Endothelial cell (in vitro differentiated cells): ENCODE measurements at regions not wholly inside any gene's neighbourhood (a gene's known extent, or its start where the extent isn't known, plus 50 kb on each side); places are given as distances from the start of the nearest gene placed in this dataset.
"Not testable (repeated sequence)": the region's sequence is repeated elsewhere in the genome, so short reads cannot be mapped to it uniquely, and the experiment has no call there.

Experiments
- DNase-seq: peaks from one replicate; pipeline ENCODE4 v3.0.0; 2021; ENCODE audit warnings: low spot score
- H3K27ac Mint-ChIP-seq: one replicate; pipeline ENCODE4 v1.8.0; 2021; ENCODE audit warnings: mixed read lengths, inconsistent platforms; ENCODE audit not compliant: unreplicated experiment
- H3K27me3 Mint-ChIP-seq: one replicate; pipeline ENCODE4 v1.8.0; 2021; ENCODE audit warnings: mild to moderate bottlenecking, moderate library complexity, mixed read lengths, inconsistent platforms; ENCODE audit not compliant: unreplicated experiment
- H3K36me3 Mint-ChIP-seq: one replicate; pipeline ENCODE4 v1.8.0; 2021; ENCODE audit warnings: mild to moderate bottlenecking, low read depth, mixed read lengths, inconsistent platforms; ENCODE audit not compliant: unreplicated experiment
- H3K4me1 Mint-ChIP-seq: one replicate; pipeline ENCODE4 v1.8.0; 2021; ENCODE audit warnings: mild to moderate bottlenecking, mixed read lengths, inconsistent platforms; ENCODE audit not compliant: unreplicated experiment
- H3K4me3 Mint-ChIP-seq: one replicate; pipeline ENCODE4 v1.8.0; 2021; ENCODE audit warnings: mild to moderate bottlenecking, mixed read lengths, inconsistent platforms; ENCODE audit not compliant: unreplicated experiment
- H3K9me3 Mint-ChIP-seq: one replicate; pipeline ENCODE4 v1.8.0; 2021; ENCODE audit warnings: mixed read lengths, inconsistent platforms; ENCODE audit not compliant: unreplicated experiment
- TF ChIP-seq, protein P1 (sequence below): fragments of 200-600 bp; sonication (generic); IDR thresholded peaks from one replicate; pipeline ENCODE4 v1.5.0; 2021; ENCODE audit warnings: antibody characterized with exemption; ENCODE audit not compliant: unreplicated experiment

DNA sequence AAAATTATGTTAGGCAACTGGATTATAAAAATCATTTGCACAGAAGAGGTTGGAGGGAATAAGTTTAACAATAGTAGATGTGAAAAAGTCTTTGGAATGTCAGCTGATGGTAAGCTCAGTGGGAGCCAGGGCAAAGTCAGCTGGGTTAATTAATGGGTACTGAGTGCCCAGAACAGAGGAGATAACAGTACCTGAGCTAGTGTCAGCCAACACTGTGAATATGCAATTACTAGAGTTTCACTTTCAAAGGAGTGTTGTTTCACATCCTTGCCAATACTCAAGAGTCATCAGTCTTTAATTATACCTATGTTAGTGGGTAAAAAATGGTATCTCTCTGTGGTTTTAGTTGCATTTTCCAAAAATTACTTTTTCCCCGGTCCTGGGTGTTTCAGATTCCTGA, 135.1 kb downstream of the KIF4B start:
- Mint-ChIP-seq H3K9me3 (no peaks in the 10 kb centered on the region), H3K27ac (no peak overlapping the region), H3K36me3 (no peaks in the 10 kb centered on the region), H3K4me3 (no peak overlapping the region), H3K27me3 (no peaks in the 10 kb centered on the region), H3K4me1 (peaks cover 9% of the 10 kb centered on the region)
- TF ChIP-seq, protein P1, sequence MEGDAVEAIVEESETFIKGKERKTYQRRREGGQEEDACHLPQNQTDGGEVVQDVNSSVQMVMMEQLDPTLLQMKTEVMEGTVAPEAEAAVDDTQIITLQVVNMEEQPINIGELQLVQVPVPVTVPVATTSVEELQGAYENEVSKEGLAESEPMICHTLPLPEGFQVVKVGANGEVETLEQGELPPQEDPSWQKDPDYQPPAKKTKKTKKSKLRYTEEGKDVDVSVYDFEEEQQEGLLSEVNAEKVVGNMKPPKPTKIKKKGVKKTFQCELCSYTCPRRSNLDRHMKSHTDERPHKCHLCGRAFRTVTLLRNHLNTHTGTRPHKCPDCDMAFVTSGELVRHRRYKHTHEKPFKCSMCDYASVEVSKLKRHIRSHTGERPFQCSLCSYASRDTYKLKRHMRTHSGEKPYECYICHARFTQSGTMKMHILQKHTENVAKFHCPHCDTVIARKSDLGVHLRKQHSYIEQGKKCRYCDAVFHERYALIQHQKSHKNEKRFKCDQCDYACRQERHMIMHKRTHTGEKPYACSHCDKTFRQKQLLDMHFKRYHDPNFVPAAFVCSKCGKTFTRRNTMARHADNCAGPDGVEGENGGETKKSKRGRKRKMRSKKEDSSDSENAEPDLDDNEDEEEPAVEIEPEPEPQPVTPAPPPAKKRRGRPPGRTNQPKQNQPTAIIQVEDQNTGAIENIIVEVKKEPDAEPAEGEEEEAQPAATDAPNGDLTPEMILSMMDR = no peak
- no peak for DNase-seq

DNA sequence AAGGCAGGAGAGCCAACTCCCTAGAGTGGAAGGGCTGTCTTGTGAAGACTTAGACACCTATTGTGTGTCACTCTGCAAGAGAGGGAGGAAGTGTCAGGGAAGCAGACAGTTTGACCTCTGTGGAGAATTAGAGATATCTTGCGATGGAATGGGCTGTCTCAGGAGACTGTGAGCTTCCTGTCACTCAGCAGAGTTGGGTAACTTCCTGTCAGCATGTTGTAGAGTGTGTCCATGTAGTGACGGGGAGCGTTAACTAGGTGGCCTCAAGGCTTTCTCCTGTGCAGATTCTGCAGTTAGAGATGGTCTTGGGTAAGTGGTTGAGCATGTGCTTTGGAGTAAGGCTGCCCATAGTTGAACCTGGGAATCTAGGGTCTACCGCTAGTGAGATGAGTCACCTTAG, 136.5 kb downstream of the KIF4B start:
- H3K4me1 Mint-ChIP-seq = peaks cover 5% of the 10 kb centered on the region
- H3K36me3 Mint-ChIP-seq = no peaks in the 10 kb centered on the region
- no peak overlapping the region for H3K4me3 Mint-ChIP-seq
- no peaks in the 10 kb centered on the region for H3K9me3 Mint-ChIP-seq
- no peak for DNase-seq
- H3K27ac Mint-ChIP-seq = no peak overlapping the region
- TF ChIP-seq, protein P1 = no peak
- no peaks in the 10 kb centered on the region for H3K27me3 Mint-ChIP-seq

DNA sequence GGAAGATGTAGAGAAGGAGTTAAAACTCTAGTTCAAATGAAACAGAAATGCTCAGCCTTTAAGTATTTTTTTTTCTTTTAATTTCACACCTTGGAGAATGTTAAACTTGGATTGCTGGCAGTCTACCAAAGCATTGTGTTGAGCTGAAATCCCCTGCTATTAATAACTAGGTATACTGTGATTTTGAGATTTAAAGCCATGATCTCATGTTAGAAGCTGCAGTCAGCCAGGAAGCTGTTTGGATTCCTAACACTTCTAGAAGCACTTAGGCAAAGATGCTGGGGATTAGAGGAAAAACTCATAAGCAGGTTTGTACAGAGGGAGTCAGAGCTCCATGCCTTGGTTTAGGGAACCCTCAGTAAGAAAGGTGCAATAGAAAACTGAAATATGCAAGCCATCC, 141.4 kb downstream of the KIF4B start:
- Mint-ChIP-seq H3K27ac (no peak overlapping the region), H3K4me3 (no peak overlapping the region), H3K27me3 (no peaks in the 10 kb centered on the region), H3K9me3 (no peaks in the 10 kb centered on the region), H3K36me3 (no peaks in the 10 kb centered on the region), H3K4me1 (peaks cover 2% of the 10 kb centered on the region)
- DNase-seq = no peak
- TF ChIP-seq, protein P1 = no peak

DNA sequence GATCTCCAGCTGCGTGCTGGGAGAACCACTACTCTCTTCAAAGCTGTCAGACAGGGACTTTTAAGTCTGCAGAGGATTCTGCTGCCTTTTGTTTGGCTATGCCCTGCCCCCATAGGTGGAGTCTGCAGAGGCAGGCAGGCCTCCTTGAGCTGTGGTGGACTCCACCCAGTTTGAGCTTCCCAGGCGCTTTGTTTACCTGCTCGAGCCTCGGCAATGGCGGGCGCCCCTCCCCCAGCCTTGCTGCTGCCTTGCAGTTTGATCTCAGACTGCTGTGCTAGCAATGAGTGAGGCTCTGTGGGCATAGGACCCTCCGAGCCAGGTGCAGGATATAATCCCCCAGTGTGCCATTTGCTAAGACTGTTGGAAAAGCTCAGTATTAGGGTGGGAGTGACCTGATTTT, 149.5 kb downstream of the KIF4B start:
- not testable (repeated sequence) for H3K4me3 Mint-ChIP-seq, DNase-seq, H3K27me3 Mint-ChIP-seq, H3K9me3 Mint-ChIP-seq, H3K4me1 Mint-ChIP-seq, H3K36me3 Mint-ChIP-seq, H3K27ac Mint-ChIP-seq

DNA sequence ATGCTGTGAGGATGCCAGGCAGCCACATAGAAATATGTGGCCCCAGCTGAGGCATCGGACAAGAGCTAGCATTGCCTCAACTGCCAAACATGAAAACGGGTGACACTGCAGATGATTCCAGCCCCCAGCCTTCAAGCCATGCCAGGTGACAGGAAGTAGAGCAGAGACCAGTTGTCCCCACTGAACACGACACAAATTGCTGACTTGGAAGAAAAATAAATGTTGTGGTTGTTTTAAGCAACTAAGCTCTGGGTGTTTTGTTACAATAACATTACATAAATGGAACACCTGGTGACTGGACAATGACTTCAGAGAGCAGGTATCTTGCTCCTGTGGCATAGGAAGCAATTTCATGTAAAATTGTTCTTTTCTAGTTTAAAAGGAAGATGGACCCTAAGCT, 154.2 kb downstream of the KIF4B start:
- peaks cover 3% of the 10 kb centered on the region for H3K27me3 Mint-ChIP-seq
- no peak overlapping the region for H3K27ac Mint-ChIP-seq
- H3K4me3 Mint-ChIP-seq = no peak overlapping the region
- peaks cover 4% of the 10 kb centered on the region for H3K36me3 Mint-ChIP-seq
- H3K9me3 Mint-ChIP-seq = peaks cover 5% of the 10 kb centered on the region
- no peak for DNase-seq
- no peaks in the 10 kb centered on the region for H3K4me1 Mint-ChIP-seq
- TF ChIP-seq, protein P1 = no peak

DNA sequence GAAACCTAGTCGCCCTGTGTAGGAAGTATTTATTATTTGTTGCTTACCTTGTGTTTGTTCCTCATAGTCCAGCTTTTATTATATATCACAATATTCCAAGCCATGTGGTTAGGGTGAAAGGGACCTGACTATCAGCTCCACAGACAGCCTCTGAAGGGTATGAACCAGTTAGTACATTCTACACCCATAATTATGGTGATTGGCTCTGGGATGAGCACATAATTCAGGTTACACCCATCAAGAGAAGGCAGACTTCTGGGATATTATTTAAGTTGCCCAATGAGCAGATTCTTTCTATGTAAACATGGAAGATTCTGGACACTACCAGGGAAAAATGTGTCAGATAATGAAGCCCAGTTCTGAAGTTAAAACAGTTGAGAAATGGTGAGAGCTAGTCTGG, 168.0 kb downstream of the KIF4B start:
- no peaks in the 10 kb centered on the region for H3K36me3 Mint-ChIP-seq
- TF ChIP-seq, protein P1 = no peak
- H3K4me1 Mint-ChIP-seq = no peaks in the 10 kb centered on the region
- no peaks in the 10 kb centered on the region for H3K9me3 Mint-ChIP-seq
- H3K27ac Mint-ChIP-seq = no peak overlapping the region
- DNase-seq = no peak
- no peak overlapping the region for H3K4me3 Mint-ChIP-seq
- no peaks in the 10 kb centered on the region for H3K27me3 Mint-ChIP-seq
